ENCODE measurements at regions not wholly inside any gene's neighbourhood (a gene's known extent, or its start where the extent isn't known, plus 50 kb on each side); places are given as distances from the start of the nearest gene placed in this dataset.

DNA sequence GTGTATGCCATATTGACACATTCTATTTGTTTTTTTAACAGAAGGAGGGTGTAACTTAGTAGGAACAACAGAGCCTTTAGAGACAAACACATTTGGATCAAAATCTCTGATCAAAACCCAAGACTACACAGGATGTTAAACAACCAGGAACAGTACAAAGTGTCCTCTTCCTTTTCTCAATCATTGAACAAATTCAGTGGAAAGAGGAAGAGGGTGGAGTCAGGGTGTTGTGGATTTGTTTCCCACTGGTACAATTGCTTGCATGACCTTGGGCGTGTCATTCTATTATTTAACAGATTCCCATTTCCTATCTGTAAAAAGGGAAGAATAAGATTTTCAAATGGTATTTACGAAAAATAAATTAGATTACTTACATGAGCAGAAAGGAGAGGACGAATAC lies 1162.8 kb upstream of the PRKX start:
- no peaks in the 10 kb centered on the region for H4K20me1 ChIP-seq (ENCODE audit: insufficient read depth)
- H3K9ac ChIP-seq (ENCODE audit: low read length), result no peak overlapping the region
- H3K36me3 ChIP-seq (ENCODE audit: insufficient read depth, low read length), result no peaks in the 10 kb centered on the region
- no peaks in the 10 kb centered on the region for H3K9me2 ChIP-seq (ENCODE audit: insufficient read depth, low read length)
- no peaks in the 10 kb centered on the region for H3K79me2 ChIP-seq (replicated peaks; ENCODE audit: insufficient read depth, low read length)
- no peaks in the 10 kb centered on the region for H3K9me3 ChIP-seq (ENCODE audit: low read length)
- H3K27ac ChIP-seq (ENCODE audit: low read length), result no peak overlapping the region
- H3F3A ChIP-seq (ENCODE audit: insufficient read depth, low read length, poor library complexity, severe bottlenecking), result no peaks in the 10 kb centered on the region
- no peak overlapping the region for H3K4me2 ChIP-seq (ENCODE audit: low read length)
- H3K27me3 ChIP-seq (ENCODE audit: insufficient read depth, low read depth, low read length), result no peaks in the 10 kb centered on the region
- H3K4me3 ChIP-seq (ENCODE audit: low read length), result no peak overlapping the region
- no peak overlapping the region for H2AFZ ChIP-seq (ENCODE audit: low read depth, low read length)
- no peak for TF ChIP-seq MXI1 (conservative IDR thresholded peaks at IDR 0.05; ENCODE audit: poor library complexity, severe bottlenecking)
- TF ChIP-seq, protein P1, sequence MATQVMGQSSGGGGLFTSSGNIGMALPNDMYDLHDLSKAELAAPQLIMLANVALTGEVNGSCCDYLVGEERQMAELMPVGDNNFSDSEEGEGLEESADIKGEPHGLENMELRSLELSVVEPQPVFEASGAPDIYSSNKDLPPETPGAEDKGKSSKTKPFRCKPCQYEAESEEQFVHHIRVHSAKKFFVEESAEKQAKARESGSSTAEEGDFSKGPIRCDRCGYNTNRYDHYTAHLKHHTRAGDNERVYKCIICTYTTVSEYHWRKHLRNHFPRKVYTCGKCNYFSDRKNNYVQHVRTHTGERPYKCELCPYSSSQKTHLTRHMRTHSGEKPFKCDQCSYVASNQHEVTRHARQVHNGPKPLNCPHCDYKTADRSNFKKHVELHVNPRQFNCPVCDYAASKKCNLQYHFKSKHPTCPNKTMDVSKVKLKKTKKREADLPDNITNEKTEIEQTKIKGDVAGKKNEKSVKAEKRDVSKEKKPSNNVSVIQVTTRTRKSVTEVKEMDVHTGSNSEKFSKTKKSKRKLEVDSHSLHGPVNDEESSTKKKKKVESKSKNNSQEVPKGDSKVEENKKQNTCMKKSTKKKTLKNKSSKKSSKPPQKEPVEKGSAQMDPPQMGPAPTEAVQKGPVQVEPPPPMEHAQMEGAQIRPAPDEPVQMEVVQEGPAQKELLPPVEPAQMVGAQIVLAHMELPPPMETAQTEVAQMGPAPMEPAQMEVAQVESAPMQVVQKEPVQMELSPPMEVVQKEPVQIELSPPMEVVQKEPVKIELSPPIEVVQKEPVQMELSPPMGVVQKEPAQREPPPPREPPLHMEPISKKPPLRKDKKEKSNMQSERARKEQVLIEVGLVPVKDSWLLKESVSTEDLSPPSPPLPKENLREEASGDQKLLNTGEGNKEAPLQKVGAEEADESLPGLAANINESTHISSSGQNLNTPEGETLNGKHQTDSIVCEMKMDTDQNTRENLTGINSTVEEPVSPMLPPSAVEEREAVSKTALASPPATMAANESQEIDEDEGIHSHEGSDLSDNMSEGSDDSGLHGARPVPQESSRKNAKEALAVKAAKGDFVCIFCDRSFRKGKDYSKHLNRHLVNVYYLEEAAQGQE (IDR thresholded peaks at IDR 0.05; ENCODE audit: borderline replicate concordance), result no peak

DNA sequence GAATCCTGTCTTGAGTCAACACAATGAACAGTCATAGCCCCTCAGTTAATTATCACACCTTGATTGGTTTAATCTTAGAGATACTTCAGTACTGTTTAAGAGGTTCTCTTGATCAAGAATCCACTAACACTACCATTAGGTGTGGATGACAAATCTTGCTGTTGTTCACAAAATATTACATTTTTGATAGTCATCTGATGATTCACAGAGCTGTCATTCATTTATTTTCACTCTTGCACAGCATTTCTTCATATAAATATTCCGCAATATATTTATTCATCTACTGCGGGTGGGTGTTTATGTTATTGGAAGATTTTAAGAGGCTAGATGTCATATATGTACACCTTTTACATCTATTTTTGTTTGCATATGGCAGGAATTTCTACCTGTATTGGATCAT lies 1138.1 kb upstream of the PRKX start:
- no peaks in the 10 kb centered on the region for H3K36me3 ChIP-seq (ENCODE audit: insufficient read depth, low read length)
- H4K20me1 ChIP-seq (ENCODE audit: insufficient read depth), result no peaks in the 10 kb centered on the region
- H2AFZ ChIP-seq (ENCODE audit: low read depth, low read length), result no peak overlapping the region
- H3K79me2 ChIP-seq (replicated peaks; ENCODE audit: insufficient read depth, low read length), result no peaks in the 10 kb centered on the region
- no peak overlapping the region for H3K27ac ChIP-seq (ENCODE audit: low read length)
- H3K9ac ChIP-seq (ENCODE audit: low read length), result no peak overlapping the region
- no peak overlapping the region for H3K4me2 ChIP-seq (ENCODE audit: low read length)
- no peak for TF ChIP-seq EP300 (conservative IDR thresholded peaks at IDR 0.05; ENCODE audit: poor library complexity, severe bottlenecking)
- TF ChIP-seq, protein P1 (IDR thresholded peaks at IDR 0.05; ENCODE audit: borderline replicate concordance), result no peak
- TF ChIP-seq RAD21 (conservative IDR thresholded peaks at IDR 0.05), result no peak
- TF ChIP-seq EZH2 (IDR thresholded peaks at IDR 0.05; ENCODE audit: borderline replicate concordance, insufficient read depth, low read length, poor library complexity, severe bottlenecking), result no peak
- TF ChIP-seq POLR2AphosphoS5 (IDR thresholded peaks at IDR 0.05), result no peak
- TF ChIP-seq, protein P2, sequence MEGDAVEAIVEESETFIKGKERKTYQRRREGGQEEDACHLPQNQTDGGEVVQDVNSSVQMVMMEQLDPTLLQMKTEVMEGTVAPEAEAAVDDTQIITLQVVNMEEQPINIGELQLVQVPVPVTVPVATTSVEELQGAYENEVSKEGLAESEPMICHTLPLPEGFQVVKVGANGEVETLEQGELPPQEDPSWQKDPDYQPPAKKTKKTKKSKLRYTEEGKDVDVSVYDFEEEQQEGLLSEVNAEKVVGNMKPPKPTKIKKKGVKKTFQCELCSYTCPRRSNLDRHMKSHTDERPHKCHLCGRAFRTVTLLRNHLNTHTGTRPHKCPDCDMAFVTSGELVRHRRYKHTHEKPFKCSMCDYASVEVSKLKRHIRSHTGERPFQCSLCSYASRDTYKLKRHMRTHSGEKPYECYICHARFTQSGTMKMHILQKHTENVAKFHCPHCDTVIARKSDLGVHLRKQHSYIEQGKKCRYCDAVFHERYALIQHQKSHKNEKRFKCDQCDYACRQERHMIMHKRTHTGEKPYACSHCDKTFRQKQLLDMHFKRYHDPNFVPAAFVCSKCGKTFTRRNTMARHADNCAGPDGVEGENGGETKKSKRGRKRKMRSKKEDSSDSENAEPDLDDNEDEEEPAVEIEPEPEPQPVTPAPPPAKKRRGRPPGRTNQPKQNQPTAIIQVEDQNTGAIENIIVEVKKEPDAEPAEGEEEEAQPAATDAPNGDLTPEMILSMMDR (IDR thresholded peaks at IDR 0.05; ENCODE audit: poor library complexity, severe bottlenecking), result no peak
- no peak for TF ChIP-seq SMC3 (conservative IDR thresholded peaks at IDR 0.05; ENCODE audit: poor library complexity)
- no peak for TF ChIP-seq MXI1 (conservative IDR thresholded peaks at IDR 0.05; ENCODE audit: poor library complexity, severe bottlenecking)
- TF ChIP-seq TAF1 (IDR thresholded peaks at IDR 0.05; ENCODE audit: low read depth), result no peak
- H3F3A ChIP-seq (ENCODE audit: insufficient read depth, low read length, poor library complexity, severe bottlenecking), result no peaks in the 10 kb centered on the region
- no peaks in the 10 kb centered on the region for H3K9me2 ChIP-seq (ENCODE audit: insufficient read depth, low read length)
- H3K4me3 ChIP-seq (ENCODE audit: low read length), result no peak overlapping the region
- no peaks in the 10 kb centered on the region for H3K27me3 ChIP-seq (ENCODE audit: insufficient read depth, low read depth, low read length)
- H3K9me3 ChIP-seq (ENCODE audit: low read length), result no peaks in the 10 kb centered on the region

Data from neural cell (in vitro differentiated cells).